Smooth muscle cell (in vitro differentiated cells): ENCODE measurements at regions not wholly inside any gene's neighbourhood (a gene's known extent, or its start where the extent isn't known, plus 50 kb on each side); places are given as distances from the start of the nearest gene placed in this dataset.
A peak's percentile ranks its signal among the peaks of the same experiment; 100 is the strongest.

Source experiments
- DNase-seq: peaks from one replicate; lab custom pipeline; 2025; ENCODE audit not compliant: unreplicated experiment; lab: John Stamatoyannopoulos, UW
- H2AFZ ChIP-seq: fragments of 200-600 bp; sonication (generic); 2 replicates; pipeline ENCODE4 v1.6.0; 2016; ENCODE audit warnings: antibody characterized with exemption, low read depth, mild to moderate bottlenecking
- H3F3A ChIP-seq: fragments of 200-600 bp; sonication (generic); 2 replicates; pipeline ENCODE4 v1.6.0; 2017; ENCODE audit warnings: antibody characterized with exemption, low read depth
- H3K27ac ChIP-seq: fragments of 200-600 bp; sonication (generic); 2 replicates; pipeline ENCODE4 v1.5.1; 2016; ENCODE audit warnings: low read depth, mild to moderate bottlenecking
- H3K27me3 ChIP-seq: fragments of 200-600 bp; sonication (generic); 2 replicates; pipeline ENCODE4 v1.6.1; 2016; ENCODE audit warnings: low read depth, mild to moderate bottlenecking
- H3K36me3 ChIP-seq: fragments of 200-600 bp; sonication (generic); 2 replicates; pipeline ENCODE4 v1.5.1; 2016; ENCODE audit warnings: low read depth
- H3K4me1 ChIP-seq: fragments of 200-600 bp; sonication (generic); 2 replicates; pipeline ENCODE4 v1.5.1; 2016; ENCODE audit warnings: low read depth
- H3K4me2 ChIP-seq: fragments of 200-600 bp; sonication (generic); 2 replicates; pipeline ENCODE4 v1.6.0; 2016; ENCODE audit warnings: mild to moderate bottlenecking
- H3K4me3 ChIP-seq: fragments of 200-600 bp; sonication (generic); 2 replicates; pipeline ENCODE4 v1.5.1; 2016; ENCODE audit warnings: mild to moderate bottlenecking
- H3K79me2 ChIP-seq: fragments of 200-600 bp; sonication (generic); 2 replicates; pipeline ENCODE4 v1.6.0; 2016; ENCODE audit warnings: low read depth, mild to moderate bottlenecking
- H3K9ac ChIP-seq: fragments of 200-600 bp; sonication (generic); 2 replicates; pipeline ENCODE4 v1.6.0; 2016; ENCODE audit warnings: low read depth
- H3K9me3 ChIP-seq: fragments of 200-600 bp; sonication (generic); replicated peaks from 2 replicates; pipeline ENCODE4 v1.5.1; 2016; ENCODE audit warnings: low read depth
- H4K20me1 ChIP-seq: fragments of 200-600 bp; sonication (generic); 2 replicates; pipeline ENCODE4 v1.6.0; 2016; ENCODE audit warnings: low read depth
- CTCF ChIP-seq: fragments of 200-600 bp; sonication (generic); IDR thresholded peaks from 2 replicates; pipeline ENCODE4 v1.5.1; 2017; ENCODE audit warnings: borderline replicate concordance, mild to moderate bottlenecking, antibody characterized with exemption; ENCODE audit not compliant: insufficient read depth, poor library complexity, severe bottlenecking
- WGBS: methylation state at CpG from one replicate; pipeline ENCODE4 v1.1.7; 2016; ENCODE audit warnings: low lambda C conversion rate; 5-methylcytosine and 5-hydroxymethylcytosine counted together

DNA sequence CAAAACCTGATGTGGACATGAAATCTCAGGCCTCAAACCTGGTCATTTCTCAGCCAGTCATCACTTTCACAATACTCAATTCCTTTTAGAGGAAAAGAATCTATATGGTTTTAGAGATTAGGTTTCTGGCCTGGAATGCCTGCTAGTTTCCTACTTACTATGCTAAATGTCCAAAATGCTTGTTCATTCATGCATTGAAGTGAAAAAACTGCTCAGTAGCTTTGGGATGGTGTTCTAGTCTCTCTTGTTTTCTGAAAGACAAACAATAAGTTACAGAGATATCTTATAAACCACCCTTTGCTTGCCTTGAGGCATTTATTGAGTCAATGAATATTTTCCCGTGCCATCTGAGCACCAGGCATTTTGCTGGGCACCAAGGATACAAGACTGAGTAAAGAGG lies 1146.5 kb upstream of the GOT2 start:
- H3F3A ChIP-seq, result no peaks in the 10 kb centered on the region
- H3K4me3 ChIP-seq, result no peak overlapping the region
- H4K20me1 ChIP-seq, result no peaks in the 10 kb centered on the region
- DNase-seq, result no peak
- H2AFZ ChIP-seq, result no peak overlapping the region
- H3K4me1 ChIP-seq, result no peaks in the 10 kb centered on the region
- no peak overlapping the region for H3K9ac ChIP-seq
- no peaks in the 10 kb centered on the region for H3K36me3 ChIP-seq
- H3K27ac ChIP-seq, result no peak overlapping the region
- no peaks in the 10 kb centered on the region for H3K9me3 ChIP-seq
- no peak for TF ChIP-seq CTCF
- WGBS, result 95% methylated on average over 1 of the region's 1 CpG
- H3K4me2 ChIP-seq, result no peak overlapping the region
- no peaks in the 10 kb centered on the region for H3K79me2 ChIP-seq
- no peaks in the 10 kb centered on the region for H3K27me3 ChIP-seq

- no peak overlapping the region for H3K4me3 ChIP-seq
- H3K27ac ChIP-seq, result no peak overlapping the region
- no peaks in the 10 kb centered on the region for H4K20me1 ChIP-seq
- no peaks in the 10 kb centered on the region for H3K79me2 ChIP-seq
- no peak for TF ChIP-seq CTCF
- no peaks in the 10 kb centered on the region for H3K9me3 ChIP-seq
- H3K9ac ChIP-seq, result no peak overlapping the region
- no peak for DNase-seq
- no peak overlapping the region for H2AFZ ChIP-seq
- H3K36me3 ChIP-seq, result no peaks in the 10 kb centered on the region
- WGBS, result 95% methylated on average over 7 of the region's 7 CpGs
- no peaks in the 10 kb centered on the region for H3K4me1 ChIP-seq
- no peak overlapping the region for H3K4me2 ChIP-seq
- H3F3A ChIP-seq, result no peaks in the 10 kb centered on the region
- H3K27me3 ChIP-seq, result no peaks in the 10 kb centered on the region
Measured at GRCh38 chr16:59878999-59879398, 1144.9 kb upstream of the GOT2 start.

- Histone ChIP-seq H3F3A (no peaks in the 10 kb centered on the region), H2AFZ (no peak overlapping the region), H3K36me3 (no peaks in the 10 kb centered on the region), H3K9me3 (no peaks in the 10 kb centered on the region), H4K20me1 (no peaks in the 10 kb centered on the region), H3K4me1 (no peaks in the 10 kb centered on the region), H3K27me3 (no peaks in the 10 kb centered on the region), H3K9ac (no peak overlapping the region), H3K4me2 (no peak overlapping the region), H3K79me2 (no peaks in the 10 kb centered on the region), H3K27ac (no peak overlapping the region), H3K4me3 (no peak overlapping the region)
- TF ChIP-seq CTCF, result no peak
- WGBS, result 60% methylated on average over 3 of the region's 3 CpGs
- DNase-seq, result no peak
Measured at GRCh38 chr16:59878479-59878878, 1144.4 kb upstream of the GOT2 start.

GRCh38 chr16:59864981-59865666 lies 1131.0 kb upstream of the GOT2 start:
- Histone ChIP-seq H3K27ac (peak overlapping the region; percentile 27), H3K9ac (no peak overlapping the region), H3K4me1 (no peaks in the 10 kb centered on the region), H3K79me2 (no peaks in the 10 kb centered on the region), H4K20me1 (no peaks in the 10 kb centered on the region), H3F3A (no peaks in the 10 kb centered on the region), H3K9me3 (no peaks in the 10 kb centered on the region), H3K27me3 (no peaks in the 10 kb centered on the region), H2AFZ (no peak overlapping the region), H3K36me3 (no peaks in the 10 kb centered on the region), H3K4me2 (no peak overlapping the region), H3K4me3 (no peak overlapping the region)
- DNase-seq, result no peak
- no peak for TF ChIP-seq CTCF
- 42% methylated on average over 4 of the region's 4 CpGs for WGBS
